ENCODE measurements at regions not wholly inside any gene's neighbourhood (a gene's known extent, or its start where the extent isn't known, plus 50 kb on each side); places are given as distances from the start of the nearest gene placed in this dataset.

GRCh38 chr2:35081622-35082015 is 1274.0 kb upstream of the CRIM1 start:
- Histone ChIP-seq H3K4me3 (ENCODE audit: low read length, poor library complexity, severe bottlenecking) (no peak overlapping the region), H3K4me1 (ENCODE audit: insufficient read depth, low read length, poor library complexity, severe bottlenecking) (no peaks in the 10 kb centered on the region), H2AFZ (ENCODE audit: low read length) (no peak overlapping the region), H3K27me3 (ENCODE audit: insufficient read depth, low read length, poor library complexity, severe bottlenecking) (no peaks in the 10 kb centered on the region), H3K9me2 (replicated peaks; ENCODE audit: low read depth, low read length) (no peaks in the 10 kb centered on the region), H3K4me2 (ENCODE audit: low read depth, low read length, poor library complexity, severe bottlenecking) (no peak overlapping the region), H4K20me1 (ENCODE audit: insufficient read depth, low read length, poor library complexity, severe bottlenecking) (no peaks in the 10 kb centered on the region), H3K79me2 (ENCODE audit: insufficient read depth, low read length) (no peaks in the 10 kb centered on the region), H3K9me3 (ENCODE audit: insufficient read depth, low read depth, low read length) (no peaks in the 10 kb centered on the region), H3K9ac (ENCODE audit: low read depth, low read length, poor library complexity, severe bottlenecking) (no peak overlapping the region), H3F3A (ENCODE audit: low read depth) (no peaks in the 10 kb centered on the region), H3K36me3 (ENCODE audit: insufficient read depth, low read length) (no peaks in the 10 kb centered on the region)
- no peak for TF ChIP-seq EZH2phosphoT487 (IDR thresholded peaks at IDR 0.05; ENCODE audit: borderline replicate concordance)
- TF ChIP-seq CTCF (conservative IDR thresholded peaks at IDR 0.05; ENCODE audit: low read length): no peak

DNA sequence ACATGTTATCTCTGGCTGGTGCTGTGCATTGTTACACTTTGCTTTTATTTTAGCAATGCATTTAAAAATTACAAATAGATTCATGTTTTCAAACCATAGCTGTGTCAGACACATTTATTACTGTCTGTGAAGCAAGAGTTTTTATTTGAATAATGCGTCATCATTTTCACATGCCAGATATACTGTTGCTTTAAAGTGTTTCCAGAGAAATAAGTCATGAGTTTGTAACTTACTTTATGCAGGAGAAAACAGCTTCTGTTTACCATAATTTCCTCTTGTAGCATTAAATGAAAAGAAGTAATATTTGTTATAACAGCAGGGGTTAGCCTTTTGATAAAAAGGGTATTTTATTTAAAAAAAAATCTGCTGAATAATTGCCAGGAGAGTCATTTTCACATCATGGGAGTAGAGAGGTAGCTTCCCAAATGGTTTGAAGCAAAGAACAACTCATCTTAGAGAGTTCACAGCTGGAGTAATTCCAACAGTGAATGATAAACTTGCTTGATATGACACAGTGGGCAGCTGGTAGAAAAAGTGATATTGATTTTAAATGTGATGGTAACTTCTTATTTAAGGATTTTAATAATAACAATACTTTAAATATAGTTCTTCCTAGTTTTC is 1274.5 kb upstream of the CRIM1 start:
- H3K9me2 ChIP-seq (replicated peaks; ENCODE audit: low read depth, low read length): no peaks in the 10 kb centered on the region
- no peak for TF ChIP-seq EZH2phosphoT487 (IDR thresholded peaks at IDR 0.05; ENCODE audit: borderline replicate concordance)
- no peak for TF ChIP-seq CTCF (conservative IDR thresholded peaks at IDR 0.05; ENCODE audit: low read length)
- H3K79me2 ChIP-seq (ENCODE audit: insufficient read depth, low read length): no peaks in the 10 kb centered on the region
- H3K4me3 ChIP-seq (ENCODE audit: low read length, poor library complexity, severe bottlenecking): no peak overlapping the region
- no peak overlapping the region for H3K9ac ChIP-seq (ENCODE audit: low read depth, low read length, poor library complexity, severe bottlenecking)
- H3K27me3 ChIP-seq (ENCODE audit: insufficient read depth, low read length, poor library complexity, severe bottlenecking): no peaks in the 10 kb centered on the region
- no peak overlapping the region for H2AFZ ChIP-seq (ENCODE audit: low read length)
- H3K4me1 ChIP-seq (ENCODE audit: insufficient read depth, low read length, poor library complexity, severe bottlenecking): no peaks in the 10 kb centered on the region
- no peaks in the 10 kb centered on the region for H3K9me3 ChIP-seq (ENCODE audit: insufficient read depth, low read depth, low read length)
- no peaks in the 10 kb centered on the region for H3F3A ChIP-seq (ENCODE audit: low read depth)
- H4K20me1 ChIP-seq (ENCODE audit: insufficient read depth, low read length, poor library complexity, severe bottlenecking): no peaks in the 10 kb centered on the region
- no peak overlapping the region for H3K4me2 ChIP-seq (ENCODE audit: low read depth, low read length, poor library complexity, severe bottlenecking)
- H3K36me3 ChIP-seq (ENCODE audit: insufficient read depth, low read length): no peaks in the 10 kb centered on the region

DNA sequence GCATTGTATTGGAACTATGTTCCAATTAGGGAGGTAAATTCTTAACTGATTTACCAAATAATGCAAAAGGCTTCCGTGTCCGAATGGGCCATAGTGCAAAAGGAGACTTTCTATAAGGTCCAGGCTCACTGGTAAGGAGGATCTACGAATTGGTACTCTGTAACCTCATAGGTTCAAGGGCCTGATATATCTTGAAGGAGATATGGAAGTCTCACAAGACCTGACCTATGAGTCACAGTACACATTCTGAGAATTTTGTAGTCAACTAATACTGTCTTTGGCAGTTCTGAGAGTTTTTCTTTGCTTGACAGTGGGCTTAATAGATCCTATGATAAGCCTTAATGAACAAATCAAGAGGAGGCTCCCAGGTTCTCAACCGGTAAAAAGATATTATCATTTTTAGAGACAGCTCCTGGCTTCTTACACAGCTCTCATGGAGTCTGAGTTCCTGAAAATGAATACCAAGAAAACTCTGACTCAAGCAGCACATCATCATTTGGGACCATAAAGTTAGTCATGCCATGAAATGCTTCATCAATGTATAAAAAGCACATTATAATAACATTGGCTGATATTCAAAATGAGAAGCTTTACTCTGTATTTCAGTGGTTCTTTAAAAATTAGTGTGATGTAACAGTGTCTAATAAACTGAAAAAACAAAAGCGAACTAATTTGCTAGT is 1275.2 kb upstream of the CRIM1 start:
- TF ChIP-seq EZH2phosphoT487 (IDR thresholded peaks at IDR 0.05; ENCODE audit: borderline replicate concordance) (no peak), CTCF (conservative IDR thresholded peaks at IDR 0.05; ENCODE audit: low read length) (no peak)
- H3K27me3 ChIP-seq (ENCODE audit: insufficient read depth, low read length, poor library complexity, severe bottlenecking): no peaks in the 10 kb centered on the region

More for the DNA sequence above, 1275.2 kb upstream of the CRIM1 start:
- no peaks in the 10 kb centered on the region for H3F3A ChIP-seq (ENCODE audit: low read depth)
- no peak overlapping the region for H3K4me3 ChIP-seq (ENCODE audit: low read length, poor library complexity, severe bottlenecking)
- H4K20me1 ChIP-seq (ENCODE audit: insufficient read depth, low read length, poor library complexity, severe bottlenecking): no peaks in the 10 kb centered on the region
- H2AFZ ChIP-seq (ENCODE audit: low read length): no peak overlapping the region
- no peak overlapping the region for H3K9ac ChIP-seq (ENCODE audit: low read depth, low read length, poor library complexity, severe bottlenecking)
- no peaks in the 10 kb centered on the region for H3K9me2 ChIP-seq (replicated peaks; ENCODE audit: low read depth, low read length)
- no peaks in the 10 kb centered on the region for H3K9me3 ChIP-seq (ENCODE audit: insufficient read depth, low read depth, low read length)
- H3K79me2 ChIP-seq (ENCODE audit: insufficient read depth, low read length): no peaks in the 10 kb centered on the region
- H3K36me3 ChIP-seq (ENCODE audit: insufficient read depth, low read length): no peaks in the 10 kb centered on the region
- H3K4me1 ChIP-seq (ENCODE audit: insufficient read depth, low read length, poor library complexity, severe bottlenecking): no peaks in the 10 kb centered on the region
- H3K4me2 ChIP-seq (ENCODE audit: low read depth, low read length, poor library complexity, severe bottlenecking): no peak overlapping the region
